Fibroblast of lung (primary cell): ENCODE measurements at regions not wholly inside any gene's neighbourhood (a gene's known extent, or its start where the extent isn't known, plus 50 kb on each side); places are given as distances from the start of the nearest gene placed in this dataset.

ENCODE experiments used
- EZH2 ChIP-seq: IDR thresholded peaks from 2 replicates; pipeline ENCODE4 v1.5.1; 2012; ENCODE audit warnings: low read length, control low read depth, mild to moderate bottlenecking; ENCODE audit errors: missing control alignments
- TF ChIP-seq, protein P1 (sequence below), 2 donors: IDR thresholded peaks in 1 of 2; conservative IDR thresholded peaks in 1 of 2; 1 replicate in 1 of 2; 2 replicates in 1 of 2; pipeline ENCODE4 v1.5.1; 2011 to 2012; ENCODE audit warnings: low read length in 2 of 2, control low read depth in 1 of 2, inconsistent platforms in 1 of 2, low read depth in 1 of 2, mild to moderate bottlenecking in 1 of 2

DNA sequence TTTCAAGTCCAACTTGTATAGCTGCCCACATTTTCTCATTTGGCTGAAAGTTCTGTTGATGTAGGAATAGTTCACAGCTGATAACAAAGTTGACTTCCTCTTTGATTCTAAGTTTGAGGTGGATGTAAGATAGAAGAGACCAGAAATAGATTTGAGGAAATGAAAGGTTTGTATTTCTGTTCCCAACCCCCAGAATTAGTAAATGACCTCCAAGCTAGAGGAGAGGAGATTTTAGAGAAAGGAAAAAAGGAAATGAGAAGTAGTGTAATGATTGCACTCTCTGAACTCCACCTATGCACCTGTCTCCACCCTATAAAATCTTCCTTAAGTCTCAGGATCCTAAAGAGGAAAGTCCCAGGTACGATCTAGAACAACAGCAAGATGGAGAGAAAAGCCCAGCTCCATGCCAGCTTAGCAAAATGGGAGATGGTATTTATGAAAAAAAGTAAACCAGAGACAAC lies 130.4 kb upstream of the POC5 start:
- TF ChIP-seq, protein P1, sequence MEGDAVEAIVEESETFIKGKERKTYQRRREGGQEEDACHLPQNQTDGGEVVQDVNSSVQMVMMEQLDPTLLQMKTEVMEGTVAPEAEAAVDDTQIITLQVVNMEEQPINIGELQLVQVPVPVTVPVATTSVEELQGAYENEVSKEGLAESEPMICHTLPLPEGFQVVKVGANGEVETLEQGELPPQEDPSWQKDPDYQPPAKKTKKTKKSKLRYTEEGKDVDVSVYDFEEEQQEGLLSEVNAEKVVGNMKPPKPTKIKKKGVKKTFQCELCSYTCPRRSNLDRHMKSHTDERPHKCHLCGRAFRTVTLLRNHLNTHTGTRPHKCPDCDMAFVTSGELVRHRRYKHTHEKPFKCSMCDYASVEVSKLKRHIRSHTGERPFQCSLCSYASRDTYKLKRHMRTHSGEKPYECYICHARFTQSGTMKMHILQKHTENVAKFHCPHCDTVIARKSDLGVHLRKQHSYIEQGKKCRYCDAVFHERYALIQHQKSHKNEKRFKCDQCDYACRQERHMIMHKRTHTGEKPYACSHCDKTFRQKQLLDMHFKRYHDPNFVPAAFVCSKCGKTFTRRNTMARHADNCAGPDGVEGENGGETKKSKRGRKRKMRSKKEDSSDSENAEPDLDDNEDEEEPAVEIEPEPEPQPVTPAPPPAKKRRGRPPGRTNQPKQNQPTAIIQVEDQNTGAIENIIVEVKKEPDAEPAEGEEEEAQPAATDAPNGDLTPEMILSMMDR (conservative IDR thresholded peaks at IDR 0.05 in 1 of 2, IDR thresholded peaks at IDR 0.05 in 1 of 2; ENCODE audit: low read depth in 1 of 2, low read length in 2 of 2), result no peak
- no peak for TF ChIP-seq EZH2
